ENCODE measurements at regions not wholly inside any gene's neighbourhood (a gene's known extent, or its start where the extent isn't known, plus 50 kb on each side); places are given as distances from the start of the nearest gene placed in this dataset.

DNA sequence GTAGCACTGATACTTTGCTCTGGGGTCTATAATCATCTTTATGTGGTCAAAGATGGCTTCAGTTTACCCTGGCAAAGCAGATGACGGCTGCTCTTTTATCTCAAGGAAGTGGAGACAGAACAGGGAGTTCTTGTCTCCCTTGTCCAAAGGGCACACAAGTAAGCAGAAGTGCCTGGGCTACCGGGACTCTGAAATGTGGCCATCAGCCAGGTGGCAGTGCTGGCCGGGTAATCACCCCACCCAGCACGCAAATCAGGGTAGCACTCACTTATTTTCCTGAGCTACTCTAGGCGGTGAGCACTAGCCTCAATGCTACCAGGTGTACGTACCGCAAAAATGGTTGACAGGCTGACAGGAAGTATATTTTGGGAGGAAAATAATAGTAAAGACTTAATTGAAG lies 119.7 kb upstream of the ETAA1 start:
- Histone ChIP-seq H3K56ac (ENCODE audit: insufficient read length, low read depth, low read length) (no peak overlapping the region), H3K18ac (ENCODE audit: insufficient read length, low read depth, low read length) (no peak overlapping the region), H2BK120ac (ENCODE audit: low read depth, low read length, poor library complexity, severe bottlenecking) (no peak overlapping the region), H3K27me3 (ENCODE audit: insufficient read depth, low read length) (no peaks in the 10 kb centered on the region), H3K4me2 (ENCODE audit: insufficient read depth, insufficient read length, low read length) (no peak overlapping the region), H3K9ac (ENCODE audit: extremely low read depth, insufficient read length, low read length) (no peak overlapping the region), H3K4me1 (ENCODE audit: insufficient read depth, low read length) (0 out of 2 replicates have a peak, but pooled peaks cover 2% of the 10 kb centered on the region), H3K4ac (ENCODE audit: low read depth, low read length) (no peak overlapping the region), H3T11ph (ENCODE audit: low read length) (no peak overlapping the region), H2BK15ac (ENCODE audit: low read depth, low read length) (no peak overlapping the region), H3K23me2 (ENCODE audit: insufficient read length, low read depth, low read length, poor library complexity, severe bottlenecking) (no peaks in the 10 kb centered on the region), H4K20me1 (ENCODE audit: control insufficient read depth, insufficient read depth, insufficient read length) (no peaks in the 10 kb centered on the region), H2BK5ac (ENCODE audit: insufficient read length, low read length) (no peak overlapping the region), H3K79me2 (ENCODE audit: insufficient read depth, low read length) (no peaks in the 10 kb centered on the region), H4K8ac (replicated peaks; ENCODE audit: insufficient read length, low read depth, low read length) (no peak overlapping the region), H4K91ac (ENCODE audit: insufficient read length, low read depth, low read length) (no peak overlapping the region), H2BK20ac (ENCODE audit: low read depth, low read length, poor library complexity, severe bottlenecking) (no peak overlapping the region), H2AFZ (ENCODE audit: low read length) (no peak overlapping the region), H3K14ac (ENCODE audit: insufficient read depth, low read length) (no peak overlapping the region), H3K27ac (ENCODE audit: insufficient read length, low read depth, low read length) (no peak overlapping the region), H4K5ac (ENCODE audit: insufficient read length, low read depth, low read length) (no peak overlapping the region), H2BK12ac (ENCODE audit: insufficient read length, low read depth, low read length) (no peak overlapping the region), H3K9me3 (ENCODE audit: control insufficient read depth, low read depth, low read length) (no peaks in the 10 kb centered on the region), H3K23ac (ENCODE audit: insufficient read length, low read depth, low read length) (no peak overlapping the region), H3K79me1 (ENCODE audit: insufficient read depth, low read depth, low read length, poor library complexity, severe bottlenecking) (no peaks in the 10 kb centered on the region), H2AK5ac (ENCODE audit: insufficient read length, low read length) (no peak overlapping the region)
- Mint-ChIP-seq H3K9me3 (no peaks in the 10 kb centered on the region), H3K27me3 (ENCODE audit: low read depth) (no peaks in the 10 kb centered on the region), H3K4me3 (no peak overlapping the region), H3K27ac (no peak overlapping the region), H3K36me3 (ENCODE audit: insufficient read depth in 1 of 3, low read depth in 3 of 3) (no peaks in the 10 kb centered on the region), H3K4me1 (peaks cover 6 to 7% of the 10 kb centered on the region in 2 experiments; a peak in 3 of 4 replicates)
- no CpG with 5 or more reads among the region's 7 CpGs for WGBS (ENCODE audit: extremely low coverage, insufficient read length, low lambda C conversion rate)
- DNase-seq, result peak; percentile 52
- peak; percentile 45; the same call in 2 of the 3 replicates for TF ChIP-seq CTCF (conservative IDR thresholded peaks at IDR 0.05)

All from H9 (cell line).